Breast epithelium (tissue), 3 donors: ENCODE measurements at regions not wholly inside any gene's neighbourhood (a gene's known extent, or its start where the extent isn't known, plus 50 kb on each side); places are given as distances from the start of the nearest gene placed in this dataset.

Experiments used
- POLR2AphosphoS5 ChIP-seq, 3 donors: sonication (generic); formaldehyde crosslinking; IDR thresholded peaks; one replicate each; pipeline ENCODE4 v1.6.1; 2017; ENCODE audit warnings: antibody characterized with exemption in 3 of 3
- TF ChIP-seq, protein P1 (sequence below), 3 donors: fragments of 450-650 bp; IDR thresholded peaks; one replicate each; pipeline ENCODE4 v1.5.1; 2016 to 2017; ENCODE audit warnings: antibody characterized with exemption in 3 of 3, mild to moderate bottlenecking in 3 of 3, moderate library complexity in 3 of 3

DNA sequence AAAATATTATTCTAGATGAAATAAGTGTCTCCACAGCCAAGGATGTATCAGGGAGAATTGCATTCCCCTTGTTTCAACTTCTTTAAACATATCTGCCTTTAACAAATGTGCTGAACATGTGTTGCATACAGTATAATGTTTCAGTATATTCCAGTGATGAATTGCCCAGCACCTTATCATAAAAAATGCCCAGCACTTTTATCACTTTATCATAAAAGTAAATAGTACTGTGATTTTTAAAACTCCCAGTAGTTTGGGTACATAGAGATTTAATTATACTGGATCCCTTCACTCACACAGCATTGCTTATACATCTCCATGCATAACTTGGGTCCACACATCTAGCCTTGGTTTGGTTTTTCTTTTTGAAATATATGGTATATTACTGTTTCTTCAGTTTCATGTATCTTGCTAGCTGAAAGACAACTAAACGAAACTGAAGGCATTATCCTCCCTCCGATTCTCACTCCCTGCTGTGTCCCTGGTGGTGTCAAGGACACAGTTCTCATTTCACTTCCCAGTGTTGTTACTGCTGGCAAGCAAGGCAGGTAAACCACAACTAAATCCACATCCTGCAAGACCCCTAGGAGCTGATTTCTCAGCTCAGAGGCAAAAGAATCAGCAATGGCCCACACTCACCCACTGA lies 118.2 kb upstream of the SLC44A3 start:
- no peak for TF ChIP-seq POLR2AphosphoS5 (IDR thresholded peaks at IDR 0.05)
- TF ChIP-seq, protein P1, sequence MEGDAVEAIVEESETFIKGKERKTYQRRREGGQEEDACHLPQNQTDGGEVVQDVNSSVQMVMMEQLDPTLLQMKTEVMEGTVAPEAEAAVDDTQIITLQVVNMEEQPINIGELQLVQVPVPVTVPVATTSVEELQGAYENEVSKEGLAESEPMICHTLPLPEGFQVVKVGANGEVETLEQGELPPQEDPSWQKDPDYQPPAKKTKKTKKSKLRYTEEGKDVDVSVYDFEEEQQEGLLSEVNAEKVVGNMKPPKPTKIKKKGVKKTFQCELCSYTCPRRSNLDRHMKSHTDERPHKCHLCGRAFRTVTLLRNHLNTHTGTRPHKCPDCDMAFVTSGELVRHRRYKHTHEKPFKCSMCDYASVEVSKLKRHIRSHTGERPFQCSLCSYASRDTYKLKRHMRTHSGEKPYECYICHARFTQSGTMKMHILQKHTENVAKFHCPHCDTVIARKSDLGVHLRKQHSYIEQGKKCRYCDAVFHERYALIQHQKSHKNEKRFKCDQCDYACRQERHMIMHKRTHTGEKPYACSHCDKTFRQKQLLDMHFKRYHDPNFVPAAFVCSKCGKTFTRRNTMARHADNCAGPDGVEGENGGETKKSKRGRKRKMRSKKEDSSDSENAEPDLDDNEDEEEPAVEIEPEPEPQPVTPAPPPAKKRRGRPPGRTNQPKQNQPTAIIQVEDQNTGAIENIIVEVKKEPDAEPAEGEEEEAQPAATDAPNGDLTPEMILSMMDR (IDR thresholded peaks at IDR 0.05): no peak
